ENCODE measurements at regions not wholly inside any gene's neighbourhood (a gene's known extent, or its start where the extent isn't known, plus 50 kb on each side); places are given as distances from the start of the nearest gene placed in this dataset.

GRCh38 chr12:22994316-22994675, 369.3 kb downstream of the ETNK1 start:
- H3K4me3 ChIP-seq = no peak overlapping the region
- 71 to 79% (median 73%) methylated on average over 3 of the region's 3 CpGs for WGBS, 5 donors
- TF ChIP-seq POLR2AphosphoS5 (IDR thresholded peaks at IDR 0.05) = no peak
- no peak for TF ChIP-seq CTCF (IDR thresholded peaks at IDR 0.05 in 8 of 11, conservative IDR thresholded peaks at IDR 0.05 in 3 of 11)
- no peak for TF ChIP-seq POLR2A (IDR thresholded peaks at IDR 0.05)
- intact Hi-C loops (cut with DNase I; ENCODE audit: low total_unique reads) = no loop called here
- no peak for DNase-seq
- H3K36me3 ChIP-seq = no peaks in the 10 kb centered on the region
- no peaks in the 10 kb centered on the region for H3K4me1 ChIP-seq
- peaks cover 0 to 17% (median 3%) of the 10 kb centered on the region in 8 donors for H3K9me3 ChIP-seq
- H3K27me3 ChIP-seq (replicated peaks in 1 of 7) = no peaks in the 10 kb centered on the region
- H3K27ac ChIP-seq = no peak overlapping the region

DNA sequence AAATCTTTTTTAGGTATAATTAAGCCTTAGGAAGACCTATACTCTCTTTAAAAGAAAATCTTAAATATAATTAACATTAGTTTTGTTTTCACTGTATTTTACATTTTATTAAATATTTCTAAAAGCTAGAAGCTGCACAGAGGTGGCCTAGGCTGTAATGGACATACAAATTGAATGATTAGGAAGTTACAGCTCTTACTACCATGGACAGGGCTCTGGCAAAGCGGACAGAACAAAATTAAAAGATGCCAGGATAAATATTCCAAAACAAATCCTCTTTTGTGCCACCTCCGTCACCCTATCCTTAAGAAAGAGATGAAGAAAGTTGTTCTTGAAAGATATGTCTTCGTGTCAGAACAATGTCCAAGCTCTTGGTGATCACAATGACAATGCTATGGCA, 376.5 kb downstream of the ETNK1 start:
- no peak for TF ChIP-seq POLR2A (IDR thresholded peaks at IDR 0.05)
- no peak for TF ChIP-seq CTCF (IDR thresholded peaks at IDR 0.05 in 8 of 11, conservative IDR thresholded peaks at IDR 0.05 in 3 of 11)
- TF ChIP-seq POLR2AphosphoS5 (IDR thresholded peaks at IDR 0.05) = no peak
- intact Hi-C loops (cut with DNase I; ENCODE audit: low total_unique reads) = no loop called here
- Histone ChIP-seq H3K27ac (no peak overlapping the region), H3K4me3 (no peak overlapping the region), H3K27me3 (replicated peaks in 1 of 7) (no peaks in the 10 kb centered on the region), H3K4me1 (no peaks in the 10 kb centered on the region), H3K36me3 (no peaks in the 10 kb centered on the region), H3K9me3 (peaks cover 0 to 20% (median 3%) of the 10 kb centered on the region in 8 donors)
- DNase-seq = no peak
- WGBS, 5 donors = 66 to 79% (median 70%) methylated on average over 3 of the region's 3 CpGs

DNA sequence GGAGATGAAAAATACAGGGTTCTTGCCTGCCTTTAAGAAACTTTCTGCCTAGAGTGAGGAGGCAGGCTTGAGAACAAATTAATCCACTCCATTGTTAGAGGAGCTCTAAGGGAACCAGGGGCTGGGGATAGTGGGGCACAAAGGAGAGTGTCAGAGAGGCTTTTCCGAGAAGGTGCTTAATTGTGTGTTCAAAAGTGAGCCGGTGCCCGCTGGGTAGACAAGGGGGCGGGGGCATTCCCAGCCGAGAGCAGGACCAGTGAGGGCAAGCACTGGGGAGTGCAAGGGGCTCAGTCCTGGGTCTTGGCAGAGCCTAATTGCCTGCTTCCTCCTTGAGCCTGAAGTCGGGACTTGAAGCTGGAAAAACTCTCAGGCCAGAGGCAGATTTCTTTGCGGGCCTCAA, 377.4 kb downstream of the ETNK1 start:
- no peak overlapping the region for H3K27ac ChIP-seq
- intact Hi-C loops (cut with DNase I; ENCODE audit: low total_unique reads) = no loop called here
- WGBS, 5 donors = 69 to 80% (median 78%) methylated on average over 7 of the region's 7 CpGs
- no peaks in the 10 kb centered on the region for H3K36me3 ChIP-seq
- no peak for DNase-seq
- peaks cover 0 to 20% (median 3%) of the 10 kb centered on the region in 8 donors for H3K9me3 ChIP-seq
- no peaks in the 10 kb centered on the region for H3K4me1 ChIP-seq
- no peak overlapping the region for H3K4me3 ChIP-seq
- no peaks in the 10 kb centered on the region for H3K27me3 ChIP-seq (replicated peaks in 1 of 7)
- no peak for TF ChIP-seq POLR2A (IDR thresholded peaks at IDR 0.05)

GRCh38 chr12:23004473-23005020, 379.6 kb downstream of the ETNK1 start:
- intact Hi-C loops (cut with DNase I; ENCODE audit: low total_unique reads) = no loop called here

More at GRCh38 chr12:23004473-23005020, 379.6 kb downstream of the ETNK1 start:
- H3K27ac ChIP-seq = no peak overlapping the region
- 84 to 89% (median 85%) methylated on average over 4 of the region's 4 CpGs for WGBS, 5 donors
- peaks cover 0 to under 1% (median 0%) of the 10 kb centered on the region in 8 donors for H3K9me3 ChIP-seq
- no peaks in the 10 kb centered on the region for H3K36me3 ChIP-seq
- no peak for DNase-seq
- no peaks in the 10 kb centered on the region for H3K27me3 ChIP-seq (replicated peaks in 1 of 7)
- TF ChIP-seq CTCF (IDR thresholded peaks at IDR 0.05 in 8 of 11, conservative IDR thresholded peaks at IDR 0.05 in 3 of 11) (no peak), POLR2A (IDR thresholded peaks at IDR 0.05) (no peak), POLR2AphosphoS5 (IDR thresholded peaks at IDR 0.05) (no peak)
- H3K4me1 ChIP-seq = no peaks in the 10 kb centered on the region
- H3K4me3 ChIP-seq = no peak overlapping the region

Data from spleen (tissue), 11 donors.